Suppressor macrophage treated with lipopolysaccharide for 1 hour (primary cell): ENCODE measurements at regions not wholly inside any gene's neighbourhood (a gene's known extent, or its start where the extent isn't known, plus 50 kb on each side); places are given as distances from the start of the nearest gene placed in this dataset.
"Not testable (repeated sequence)": the region's sequence is repeated elsewhere in the genome, so short reads cannot be mapped to it uniquely, and the experiment has no call there.

Experiments used
- DNase-seq, 3 donors: peaks; one replicate each; pipeline ENCODE4 v3.0.0-alpha.2; 2020 to 2022

- DNase-seq = no peak
Observed at GRCh38 chr7:16318989-16319915, 102.1 kb downstream of the CRPPA start.

GRCh38 chr7:16318463-16318862 lies 102.9 kb downstream of the CRPPA start:
- DNase-seq = no peak

DNA sequence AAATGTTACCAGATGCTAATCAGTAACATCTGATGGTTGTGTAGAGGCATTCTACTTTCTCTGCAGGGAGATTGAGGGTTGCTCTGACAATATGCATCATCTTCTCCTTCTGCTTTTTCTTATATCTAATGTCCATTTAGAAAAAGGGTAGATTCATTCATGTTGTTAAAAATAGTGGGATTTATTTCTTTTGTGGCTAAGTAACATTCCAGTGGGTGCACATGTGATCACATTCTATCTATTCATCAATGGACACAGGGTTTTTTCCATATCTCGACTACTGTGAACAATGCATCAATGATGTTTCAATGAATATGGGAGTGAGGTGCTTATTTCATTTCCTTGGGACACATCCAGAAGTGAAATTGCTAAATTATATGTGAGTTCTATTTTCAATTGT lies 103.9 kb downstream of the CRPPA start:
- no peak for DNase-seq

DNA sequence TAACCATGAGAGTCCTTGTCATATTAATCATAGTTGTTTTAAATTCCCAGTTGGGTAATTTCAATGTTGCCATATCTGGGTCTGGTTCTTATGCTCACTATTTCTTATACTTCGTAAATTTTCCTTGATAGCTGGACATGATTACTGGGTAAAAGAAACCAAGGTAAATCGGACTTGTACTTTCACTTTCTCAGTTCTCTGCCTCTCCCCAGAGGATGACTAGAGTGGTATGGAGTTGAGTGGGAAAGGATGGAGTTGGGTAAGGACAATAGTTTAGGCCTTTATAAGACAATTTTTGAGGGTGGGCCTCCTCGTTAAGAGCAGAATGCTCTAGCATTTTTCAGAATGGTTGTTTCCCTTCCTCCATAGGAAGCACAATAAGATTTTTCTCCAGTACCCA lies 106.1 kb downstream of the CRPPA start:
- DNase-seq = no peak

GRCh38 chr7:16309129-16309528 lies 112.2 kb downstream of the CRPPA start:
- DNase-seq = no peak

DNA sequence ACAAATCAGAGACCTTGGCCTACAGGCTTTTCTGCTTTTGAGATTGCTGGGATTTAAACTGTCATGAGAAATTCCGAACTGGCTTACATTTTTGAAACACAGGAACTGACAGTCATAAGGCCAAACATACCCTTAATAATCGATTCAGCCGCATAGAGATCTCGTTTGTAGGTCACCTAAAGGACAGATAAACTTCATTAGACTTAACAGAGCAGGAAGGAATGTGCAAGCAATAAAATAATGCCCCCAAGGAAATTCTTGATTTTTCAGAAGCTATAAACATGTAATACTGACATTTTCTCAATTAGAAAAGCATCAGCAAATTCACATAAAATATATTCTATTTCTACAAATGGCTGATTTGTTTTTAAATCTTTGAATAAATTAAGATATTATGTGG lies 120.0 kb downstream of the CRPPA start:
- no peak for DNase-seq

DNA sequence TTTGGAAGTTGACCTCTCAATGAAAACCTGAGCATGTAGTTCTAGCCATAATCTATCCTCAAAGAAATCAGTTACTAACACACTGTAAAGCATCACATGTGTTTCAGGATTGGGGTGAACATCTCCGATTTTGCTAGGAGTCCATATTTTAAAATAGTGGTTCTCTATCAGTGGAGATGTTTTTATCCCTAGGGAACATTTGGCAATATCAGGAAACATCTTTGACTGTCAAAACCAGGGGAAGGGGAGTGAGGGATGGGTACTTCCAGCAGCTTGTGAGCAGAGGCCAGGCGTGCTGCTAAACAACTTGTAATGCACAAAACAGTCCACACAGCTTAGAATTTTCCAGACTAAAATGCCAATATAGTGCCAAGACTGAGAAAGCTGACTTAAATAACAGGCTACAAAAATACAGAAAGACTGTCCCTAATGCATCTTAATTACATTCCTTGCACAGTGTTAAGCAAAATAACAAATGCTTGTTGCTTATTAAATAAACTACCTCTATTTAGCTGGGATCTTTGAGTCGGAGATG lies 120.9 kb downstream of the CRPPA start:
- no peak for DNase-seq

- DNase-seq = no peak
Observed at GRCh38 chr7:16299853-16300252, 121.5 kb downstream of the CRPPA start.

- no peak for DNase-seq
Observed at GRCh38 chr7:16298221-16298620, 123.1 kb downstream of the CRPPA start.

DNA sequence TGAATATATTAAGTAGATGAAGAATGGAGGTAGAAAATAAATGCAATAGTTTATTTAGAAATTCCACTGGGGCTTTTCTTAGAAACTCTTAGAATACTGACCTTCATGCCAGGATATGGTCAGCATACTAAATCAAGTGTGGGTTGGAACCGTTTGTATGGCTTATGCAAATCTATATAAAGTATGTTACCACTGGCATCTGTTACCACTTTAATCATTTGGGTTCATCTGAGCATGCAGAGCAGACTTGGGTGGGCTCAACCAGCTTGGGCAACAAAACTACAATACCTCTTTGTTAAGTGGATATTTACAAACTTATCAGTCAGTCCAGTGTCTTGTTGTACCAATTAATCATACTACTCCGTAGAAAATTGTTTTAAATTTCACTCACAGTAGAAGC lies 125.8 kb downstream of the CRPPA start:
- no peak for DNase-seq

DNA sequence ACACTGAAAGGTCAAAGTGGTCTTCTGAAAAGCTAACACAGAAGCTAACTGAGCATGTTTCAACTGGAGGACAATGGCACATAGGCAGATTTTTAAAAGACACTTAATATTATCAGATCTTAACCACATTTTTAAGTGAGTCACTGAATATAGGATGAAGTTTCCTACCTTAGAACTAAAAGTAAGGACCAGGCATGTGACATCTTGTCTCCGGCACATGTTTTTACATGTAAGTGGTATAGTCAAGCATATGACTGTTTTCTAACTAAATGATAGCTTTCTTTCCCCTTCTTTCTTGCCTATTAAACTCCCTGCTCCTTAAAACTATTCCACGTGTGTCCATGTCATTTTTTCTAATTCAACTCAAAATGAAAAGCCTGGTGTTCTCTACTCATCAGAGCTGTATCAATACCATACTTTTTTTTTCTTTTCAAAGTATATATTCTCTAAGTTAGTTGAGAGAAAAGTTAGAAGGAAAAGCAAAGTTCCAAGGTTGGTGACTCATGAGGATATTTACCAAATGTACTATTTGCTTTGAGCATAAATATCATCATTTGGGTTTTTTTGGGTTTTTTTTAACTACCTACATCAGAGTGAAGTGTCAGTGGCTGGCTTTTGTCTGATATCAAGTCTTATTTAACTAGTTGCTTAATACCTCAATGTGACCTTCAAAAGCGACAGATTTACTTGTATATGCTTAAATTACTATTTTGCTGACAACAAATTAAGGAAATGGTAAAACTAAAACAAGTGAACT lies 127.5 kb downstream of the CRPPA start:
- DNase-seq = no peak

- DNase-seq = no peak
Observed at GRCh38 chr7:16284581-16284980, 136.8 kb downstream of the CRPPA start.

DNA sequence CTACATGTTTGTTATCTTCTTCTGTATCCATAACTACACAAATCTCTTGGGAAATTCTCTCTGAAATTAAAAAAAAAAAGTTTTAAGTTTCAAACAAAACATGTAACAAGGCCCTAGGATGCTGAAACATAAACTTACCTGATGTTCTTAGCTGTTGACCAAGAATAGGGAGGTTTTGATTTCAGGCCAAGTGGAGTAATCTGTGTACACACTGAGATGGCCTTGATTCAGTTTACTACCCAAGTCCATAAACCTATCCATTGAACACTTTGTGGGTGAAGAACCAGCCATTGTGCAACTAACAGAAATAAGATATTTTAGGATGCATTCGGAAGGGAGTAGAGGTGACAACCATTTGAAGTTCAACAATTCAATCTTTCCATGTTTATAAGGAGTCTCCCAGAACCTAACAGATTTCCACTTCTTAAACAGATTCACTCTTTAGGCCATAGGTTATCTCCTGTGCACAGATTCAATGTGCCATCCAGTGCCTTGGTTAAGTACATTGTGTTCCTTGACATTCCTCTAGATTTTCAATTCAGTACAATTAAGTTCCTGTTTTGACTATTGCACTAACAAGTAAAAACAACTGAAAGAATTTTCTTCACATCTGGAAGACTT lies 143.1 kb downstream of the CRPPA start:
- DNase-seq = no peak

- DNase-seq = no peak
Observed at GRCh38 chr7:16271990-16272665, 149.2 kb downstream of the CRPPA start.

- no peak for DNase-seq
Observed at GRCh38 chr7:16271355-16271915, 149.9 kb downstream of the CRPPA start.

DNA sequence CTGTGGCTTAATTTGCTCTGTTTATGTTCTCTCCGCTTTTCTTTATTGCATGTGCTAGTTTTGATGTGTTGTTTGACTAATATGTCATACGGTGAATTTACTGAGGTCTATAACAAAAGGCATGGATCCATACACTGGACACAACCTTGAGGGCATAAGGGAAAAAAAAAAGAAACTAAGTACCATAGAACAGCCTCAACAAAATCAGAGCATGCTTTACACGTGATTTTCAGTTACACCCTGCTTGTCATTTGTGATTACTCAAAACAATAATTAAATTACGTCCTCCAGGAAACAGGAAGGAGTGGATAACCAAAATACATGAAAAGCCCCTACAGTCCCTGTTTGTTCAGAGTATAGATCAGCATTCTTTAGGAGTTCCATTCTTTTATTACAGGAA lies 150.5 kb downstream of the CRPPA start:
- no peak for DNase-seq

- DNase-seq = no peak
Observed at GRCh38 chr7:16268821-16269768, 152.2 kb downstream of the CRPPA start.

DNA sequence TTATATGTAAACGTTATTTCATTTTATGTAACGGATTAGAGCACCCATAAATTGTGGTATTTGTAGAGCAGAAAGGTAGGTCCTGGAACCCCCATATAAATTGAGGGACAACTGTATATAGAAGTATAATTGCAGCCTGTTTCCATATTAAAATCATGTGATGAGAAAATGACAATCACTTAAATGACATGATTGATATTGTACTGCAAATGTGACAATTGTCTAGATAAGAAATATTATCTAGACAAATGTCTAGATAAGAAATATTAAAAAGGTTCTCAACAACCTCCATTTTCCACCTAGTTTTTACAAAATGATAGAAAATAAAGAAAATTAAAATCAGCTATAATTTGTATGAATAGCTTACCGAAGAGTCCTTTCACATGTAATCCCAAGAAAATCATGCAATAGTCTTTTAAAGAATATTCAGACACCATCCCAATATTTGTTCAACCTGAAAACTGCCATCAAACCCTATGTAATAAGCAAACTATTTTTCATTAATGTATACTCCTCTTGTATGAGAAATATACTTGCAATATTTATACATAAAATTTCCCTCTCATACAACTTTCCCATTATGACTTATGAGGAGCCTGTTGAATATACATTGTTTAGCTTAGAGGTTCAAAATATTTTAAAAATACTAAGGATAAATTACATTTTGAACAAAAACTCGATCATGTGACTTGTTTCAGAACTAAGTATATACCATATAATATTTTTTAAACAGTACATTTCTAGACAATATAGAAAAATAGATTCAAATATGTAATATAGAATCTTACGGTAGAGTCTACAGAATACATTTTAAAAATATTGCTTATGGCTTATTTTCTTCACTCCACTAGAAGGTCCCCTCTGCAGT lies 153.2 kb downstream of the CRPPA start:
- no peak for DNase-seq

GRCh38 chr7:16266877-16267276 lies 154.5 kb downstream of the CRPPA start:
- DNase-seq = no peak

GRCh38 chr7:16266470-16266869 lies 154.9 kb downstream of the CRPPA start:
- not testable (repeated sequence) for DNase-seq
